GM21381 (cell line): ENCODE measurements at regions not wholly inside any gene's neighbourhood (a gene's known extent, or its start where the extent isn't known, plus 50 kb on each side); places are given as distances from the start of the nearest gene placed in this dataset.

Source experiments
- ATAC-seq: cut with Tn5 transposase; IDR thresholded peaks from one replicate; pipeline ENCODE4 v1.9.1; 2021; ENCODE audit warnings: mild to moderate bottlenecking, moderate library complexity; ENCODE audit not compliant: unreplicated experiment

DNA sequence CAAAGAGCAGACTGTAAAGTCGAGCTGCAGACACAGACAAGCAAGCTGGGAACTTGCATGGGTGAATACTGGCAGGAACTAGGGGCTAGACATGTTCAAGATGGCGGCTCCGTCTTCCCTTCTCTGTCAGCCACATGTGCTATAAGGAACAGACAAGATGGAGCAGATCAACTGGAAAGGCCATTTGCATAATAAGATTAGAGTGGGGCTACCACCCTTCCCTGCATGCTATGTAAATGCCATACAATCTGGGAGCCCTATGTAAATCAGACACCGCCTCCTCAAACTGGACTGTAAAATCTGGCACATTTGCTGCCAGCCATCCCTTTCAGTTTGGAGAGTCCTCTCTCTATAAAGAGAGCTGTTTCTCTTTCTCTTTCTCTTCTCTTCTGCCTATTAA, 640.1 kb upstream of the CDH8 start:
- ATAC-seq, result no peak

DNA sequence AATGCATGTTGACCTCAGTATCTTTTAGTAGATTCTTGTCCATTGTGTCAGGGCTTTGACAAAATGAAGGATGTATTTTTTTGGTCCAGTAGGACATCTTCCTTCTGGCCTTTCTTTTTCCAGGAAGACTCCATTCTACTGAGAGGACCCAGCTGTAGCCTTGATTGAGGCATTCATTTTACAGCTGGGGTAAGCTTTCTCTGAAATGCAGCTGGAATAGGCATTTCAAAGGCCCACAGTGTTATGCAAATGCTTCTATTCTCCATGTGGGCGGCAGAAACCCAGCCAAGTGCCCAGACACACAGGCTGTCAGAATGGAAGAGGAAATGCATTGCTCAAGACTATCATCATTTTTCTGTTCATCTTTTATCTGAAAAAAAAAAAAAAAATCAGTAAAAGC, 629.0 kb upstream of the CDH8 start:
- ATAC-seq, result no peak

GRCh38 chr16:62664566-62664965, 628.3 kb upstream of the CDH8 start:
- no peak for ATAC-seq

- no peak for ATAC-seq
Observed at GRCh38 chr16:62661435-62661834, 625.2 kb upstream of the CDH8 start.

DNA sequence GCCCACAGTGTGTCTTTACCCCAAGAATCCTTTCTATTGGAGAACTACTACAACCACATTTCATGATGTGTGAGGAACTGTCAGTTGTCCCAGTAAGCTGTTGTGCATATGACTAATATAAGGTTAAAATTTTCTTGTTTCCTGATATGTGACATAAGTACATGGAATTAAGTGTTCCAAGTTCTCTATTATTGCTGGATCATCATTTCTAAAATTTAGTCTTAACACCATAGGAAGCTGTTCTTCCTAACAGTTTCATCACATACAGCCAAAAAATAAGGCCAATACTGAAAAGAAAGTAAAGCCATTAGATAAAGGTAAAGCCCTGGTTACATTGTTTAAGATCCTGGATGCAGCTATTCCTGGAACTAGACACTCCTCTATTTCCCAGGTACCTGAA, 620.9 kb upstream of the CDH8 start:
- ATAC-seq, result no peak

DNA sequence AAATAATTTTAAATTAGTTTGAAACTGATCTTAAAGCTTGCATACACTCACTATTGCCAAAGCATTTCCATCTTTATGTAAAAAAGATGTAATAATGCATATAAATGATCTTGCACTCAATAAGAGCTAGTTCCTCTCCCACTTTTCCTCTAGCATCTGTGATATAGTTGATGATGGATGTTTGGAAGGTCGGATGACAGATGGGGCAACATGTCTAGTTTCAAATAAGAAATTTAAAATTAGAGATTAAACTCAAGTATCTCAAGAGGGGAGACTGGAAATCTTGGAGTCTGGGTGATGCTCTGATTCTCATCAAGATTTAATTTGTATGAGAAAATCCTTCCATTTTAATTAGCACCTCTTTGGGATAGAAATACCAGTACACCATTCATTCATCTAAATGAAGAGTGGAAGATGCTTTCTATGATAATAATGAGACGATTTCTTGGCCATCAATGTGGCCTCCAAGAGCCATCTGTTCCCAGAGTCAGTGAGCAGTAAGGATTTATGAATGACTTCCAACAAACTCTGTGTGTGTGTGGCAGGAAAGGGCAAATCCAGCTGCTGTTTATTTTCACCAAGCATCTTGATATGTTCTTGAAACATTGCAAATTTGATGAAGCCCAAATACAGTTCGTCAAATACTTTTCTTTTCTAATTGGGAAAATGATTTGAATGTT, 616.3 kb upstream of the CDH8 start:
- no peak for ATAC-seq

- ATAC-seq, result no peak
Observed at GRCh38 chr16:62648256-62648655, 612.0 kb upstream of the CDH8 start.

DNA sequence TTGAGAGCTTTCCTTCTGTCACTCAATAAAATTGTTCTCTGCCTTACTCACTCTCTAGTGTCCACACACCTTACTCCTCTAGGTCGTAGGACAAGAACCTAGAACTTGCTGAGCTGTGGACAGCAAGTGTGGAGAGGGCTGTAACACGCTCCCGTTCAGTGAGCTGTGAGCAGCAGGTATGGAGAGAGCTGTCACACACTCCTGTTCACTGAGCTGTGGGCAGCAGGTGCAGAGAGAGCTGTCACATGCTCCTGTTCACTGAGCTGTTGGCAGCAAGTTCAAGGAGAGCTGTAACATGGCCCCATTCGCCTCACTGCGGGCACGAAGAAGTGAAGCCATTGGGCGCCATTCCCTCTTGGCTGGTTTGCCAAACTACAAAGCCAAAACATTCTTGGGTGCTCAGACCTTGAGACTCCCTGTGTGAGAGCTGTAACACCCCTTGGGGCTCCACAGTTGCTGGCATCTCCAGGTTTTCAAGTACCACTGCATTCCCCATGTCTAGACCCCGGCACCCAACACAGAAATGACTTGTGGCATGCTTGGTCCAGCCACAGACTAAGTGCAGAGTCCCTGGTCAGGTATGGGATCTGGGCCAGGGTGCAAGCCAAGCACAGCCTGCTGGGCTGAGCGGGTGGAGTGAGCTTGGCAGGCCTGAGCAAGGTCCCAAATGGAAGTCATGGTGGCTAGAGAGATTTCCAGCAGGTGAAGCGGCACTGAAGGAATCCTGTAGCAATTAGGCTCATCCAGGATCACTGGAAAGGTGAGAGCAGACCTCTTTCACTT, 608.0 kb upstream of the CDH8 start:
- ATAC-seq, result no peak

- no peak for ATAC-seq
Observed at GRCh38 chr16:62642677-62643076, 606.4 kb upstream of the CDH8 start.

GRCh38 chr16:62639890-62640289, 603.7 kb upstream of the CDH8 start:
- no peak for ATAC-seq

- no peak for ATAC-seq
Observed at GRCh38 chr16:62638964-62639870, 603.0 kb upstream of the CDH8 start.

GRCh38 chr16:62638324-62638911, 602.2 kb upstream of the CDH8 start:
- ATAC-seq, result no peak

DNA sequence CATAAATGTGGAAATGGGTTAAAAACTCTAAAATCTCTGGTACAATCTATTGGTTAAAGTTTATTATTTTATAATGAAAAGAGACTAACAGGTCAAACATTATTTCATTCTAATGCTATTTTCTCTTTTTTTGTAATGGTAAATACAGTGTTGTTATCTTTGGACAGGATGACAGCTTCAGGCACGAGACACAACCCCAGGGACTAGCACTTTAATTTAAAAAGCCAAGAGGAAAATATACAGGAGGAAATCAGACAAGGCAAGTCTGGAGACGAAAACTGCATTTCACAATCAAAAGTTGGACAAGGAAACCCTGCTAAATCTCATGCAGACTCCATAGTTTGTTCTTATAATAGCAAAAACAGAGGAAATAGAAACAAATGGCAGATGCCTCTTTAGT, 589.1 kb upstream of the CDH8 start:
- no peak for ATAC-seq

GRCh38 chr16:62620275-62620674, 584.0 kb upstream of the CDH8 start:
- ATAC-seq, result no peak

GRCh38 chr16:62615526-62615925, 579.3 kb upstream of the CDH8 start:
- no peak for ATAC-seq

- ATAC-seq, result no peak
Observed at GRCh38 chr16:62610291-62610690, 574.1 kb upstream of the CDH8 start.

- no peak for ATAC-seq
Observed at GRCh38 chr16:62602790-62603189, 566.6 kb upstream of the CDH8 start.

GRCh38 chr16:62597875-62598274, 561.6 kb upstream of the CDH8 start:
- no peak for ATAC-seq

DNA sequence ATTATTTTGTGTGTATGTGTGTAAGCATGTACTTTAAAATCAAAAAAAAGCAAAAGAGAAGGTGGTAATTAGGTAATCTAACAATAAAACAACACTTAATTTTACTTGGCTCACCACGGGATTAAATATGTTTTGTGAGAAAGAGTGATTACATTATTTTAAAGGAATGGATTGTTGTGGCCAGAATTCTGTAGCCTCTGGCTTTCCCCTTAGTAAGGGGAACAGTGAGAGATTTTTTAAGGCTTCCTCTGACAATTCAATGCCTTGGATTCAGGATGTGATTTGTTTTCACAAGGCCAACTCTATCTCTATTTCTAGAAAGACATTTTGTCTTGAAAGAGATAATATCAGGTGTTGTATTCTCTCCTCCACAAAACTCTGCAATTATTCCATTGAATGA, 560.3 kb upstream of the CDH8 start:
- no peak for ATAC-seq

- ATAC-seq, result no peak
Observed at GRCh38 chr16:62596125-62596524, 559.9 kb upstream of the CDH8 start.
